ENCODE measurements at regions not wholly inside any gene's neighbourhood (a gene's known extent, or its start where the extent isn't known, plus 50 kb on each side); places are given as distances from the start of the nearest gene placed in this dataset.

DNA sequence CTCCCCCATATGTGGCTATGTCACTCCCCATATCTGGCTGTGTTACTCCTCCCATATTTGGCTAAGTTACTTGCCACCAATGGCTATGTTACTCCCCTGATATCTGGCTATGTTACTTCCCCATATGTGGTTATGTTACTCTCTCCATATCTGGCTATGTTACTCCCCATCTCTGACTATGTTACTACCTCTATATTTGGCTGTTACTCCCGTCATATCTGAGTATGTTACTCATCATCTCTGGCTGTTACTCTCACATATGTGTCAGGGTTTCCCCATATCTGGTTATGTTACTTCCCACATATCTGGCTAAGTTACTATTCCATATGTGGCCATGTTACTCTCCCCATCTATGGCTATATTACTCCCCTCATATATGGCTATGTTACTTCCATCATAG is 50.3 kb upstream of the MAP10 start:
- H3K4me3 ChIP-seq = no peak overlapping the region
- in situ Hi-C loops (cut with MboI) (no loop called here), intact Hi-C loops (cut with micrococcal nuclease) (no loop called here)
- H3K36me3 ChIP-seq (ENCODE audit: control insufficient read depth, insufficient read depth, low read length) = no peaks in the 10 kb centered on the region
- no peak overlapping the region for H3K9ac ChIP-seq (ENCODE audit: insufficient read depth in 1 of 2, low read depth in 2 of 2, low read length in 2 of 2)
- H2AFZ ChIP-seq (ENCODE audit: low read depth, low read length) = no peak overlapping the region
- no peaks in the 10 kb centered on the region for H3K4me1 ChIP-seq (replicated peaks in 1 of 2; ENCODE audit: control insufficient read depth in 2 of 2, insufficient read depth in 2 of 2, low read length in 2 of 2)
- ChIA-PET POLR2A (no interaction called here), CTCF (ENCODE audit: low intra/inter-chr PET ratio) (no interaction called here)
- WGBS (ENCODE audit: insufficient coverage, low coverage, missing lambda C conversion rate) = 0% methylated on average over 1 of the region's 1 CpG
- no peak for FAIRE-seq
- H3K9me3 ChIP-seq (replicated peaks; ENCODE audit: control insufficient read depth, insufficient read depth, low read depth, low read length) = peaks cover 9% of the 10 kb centered on the region; the same call in 1 of the 2 replicates
- H4K20me1 ChIP-seq (replicated peaks; ENCODE audit: control insufficient read depth, insufficient read depth, low read length) = no peaks in the 10 kb centered on the region
- no peak for DNase-seq (ENCODE audit: extremely low read depth in 1 of 4, low spot score in 3 of 4)
- H3K27ac ChIP-seq (ENCODE audit: extremely low read depth, low read depth, low read length) = no peak overlapping the region
- H3K27me3 ChIP-seq (ENCODE audit: control insufficient read depth in 2 of 2, insufficient read depth in 2 of 2, low read length in 2 of 2) = no peaks in the 10 kb centered on the region
- no peaks in the 10 kb centered on the region for H3K9me1 ChIP-seq (ENCODE audit: control insufficient read depth, insufficient read depth, low read length)
- no peak for ATAC-seq
- H3K4me2 ChIP-seq (ENCODE audit: insufficient read depth, low read length) = no peak overlapping the region
- H3K79me2 ChIP-seq (ENCODE audit: control insufficient read depth, insufficient read depth, low read length) = no peaks in the 10 kb centered on the region
- BruUV-seq (replicated peaks) = no TSS peak
- no peak for TF ChIP-seq PRPF4 (IDR thresholded peaks at IDR 0.05; ENCODE audit: insufficient read depth, low read depth, low read length, poor library complexity, severe bottlenecking)
- no peak for TF ChIP-seq DPF2 (IDR thresholded peaks at IDR 0.05)
- TF ChIP-seq, protein P1, sequence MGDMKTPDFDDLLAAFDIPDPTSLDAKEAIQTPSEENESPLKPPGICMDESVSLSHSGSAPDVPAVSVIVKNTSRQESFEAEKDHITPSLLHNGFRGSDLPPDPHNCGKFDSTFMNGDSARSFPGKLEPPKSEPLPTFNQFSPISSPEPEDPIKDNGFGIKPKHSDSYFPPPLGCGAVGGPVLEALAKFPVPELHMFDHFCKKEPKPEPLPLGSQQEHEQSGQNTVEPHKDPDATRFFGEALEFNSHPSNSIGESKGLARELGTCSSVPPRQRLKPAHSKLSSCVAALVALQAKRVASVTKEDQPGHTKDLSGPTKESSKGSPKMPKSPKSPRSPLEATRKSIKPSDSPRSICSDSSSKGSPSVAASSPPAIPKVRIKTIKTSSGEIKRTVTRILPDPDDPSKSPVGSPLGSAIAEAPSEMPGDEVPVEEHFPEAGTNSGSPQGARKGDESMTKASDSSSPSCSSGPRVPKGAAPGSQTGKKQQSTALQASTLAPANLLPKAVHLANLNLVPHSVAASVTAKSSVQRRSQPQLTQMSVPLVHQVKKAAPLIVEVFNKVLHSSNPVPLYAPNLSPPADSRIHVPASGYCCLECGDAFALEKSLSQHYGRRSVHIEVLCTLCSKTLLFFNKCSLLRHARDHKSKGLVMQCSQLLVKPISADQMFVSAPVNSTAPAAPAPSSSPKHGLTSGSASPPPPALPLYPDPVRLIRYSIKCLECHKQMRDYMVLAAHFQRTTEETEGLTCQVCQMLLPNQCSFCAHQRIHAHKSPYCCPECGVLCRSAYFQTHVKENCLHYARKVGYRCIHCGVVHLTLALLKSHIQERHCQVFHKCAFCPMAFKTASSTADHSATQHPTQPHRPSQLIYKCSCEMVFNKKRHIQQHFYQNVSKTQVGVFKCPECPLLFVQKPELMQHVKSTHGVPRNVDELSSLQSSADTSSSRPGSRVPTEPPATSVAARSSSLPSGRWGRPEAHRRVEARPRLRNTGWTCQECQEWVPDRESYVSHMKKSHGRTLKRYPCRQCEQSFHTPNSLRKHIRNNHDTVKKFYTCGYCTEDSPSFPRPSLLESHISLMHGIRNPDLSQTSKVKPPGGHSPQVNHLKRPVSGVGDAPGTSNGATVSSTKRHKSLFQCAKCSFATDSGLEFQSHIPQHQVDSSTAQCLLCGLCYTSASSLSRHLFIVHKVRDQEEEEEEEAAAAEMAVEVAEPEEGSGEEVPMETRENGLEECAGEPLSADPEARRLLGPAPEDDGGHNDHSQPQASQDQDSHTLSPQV (IDR thresholded peaks at IDR 0.05) = no peak
- no peak for TF ChIP-seq ILK (tag; IDR thresholded peaks at IDR 0.05; ENCODE audit: borderline replicate concordance, low read depth)
- TF ChIP-seq SMAD2 (IDR thresholded peaks at IDR 0.05; ENCODE audit: low read depth, low read length) = no peak
- no peak for TF ChIP-seq POLR3A (IDR thresholded peaks at IDR 0.05; ENCODE audit: borderline replicate concordance, extremely low read depth, insufficient read depth, insufficient read length)
- no peak for TF ChIP-seq FOXA1 (IDR thresholded peaks at IDR 0.05; ENCODE audit: borderline replicate concordance)
- TF ChIP-seq ZNF311 (CRISPR knock-in tag; IDR thresholded peaks at IDR 0.05) = no peak
- no peak for TF ChIP-seq ZNF24 (IDR thresholded peaks at IDR 0.05)
- TF ChIP-seq KDM5B (IDR thresholded peaks at IDR 0.05; ENCODE audit: insufficient replicate concordance, low read depth, low read length) = no peak
- TF ChIP-seq JUN (IDR thresholded peaks at IDR 0.05; ENCODE audit: borderline replicate concordance, low read depth, low read length) = no peak
- no peak for TF ChIP-seq JUN (CRISPR knock-in tag; IDR thresholded peaks at IDR 0.05; ENCODE audit: borderline replicate concordance)
- no peak for TF ChIP-seq PHF20 (IDR thresholded peaks at IDR 0.05; ENCODE audit: partially characterized antibody)
- no peak for TF ChIP-seq NCOA6 (IDR thresholded peaks at IDR 0.05)
- TF ChIP-seq ZNF766 (CRISPR knock-in tag; conservative IDR thresholded peaks at IDR 0.05) = no peak
- TF ChIP-seq STAG1 (CRISPR knock-in tag; IDR thresholded peaks at IDR 0.05; ENCODE audit: borderline replicate concordance) = no peak
- no peak for TF ChIP-seq HCFC1 (IDR thresholded peaks at IDR 0.05; ENCODE audit: low read depth, low read length)
- TF ChIP-seq SAP30 (IDR thresholded peaks at IDR 0.05; ENCODE audit: borderline replicate concordance, insufficient read depth, low read depth, low read length, poor library complexity, severe bottlenecking) = no peak
- TF ChIP-seq, protein P2, sequence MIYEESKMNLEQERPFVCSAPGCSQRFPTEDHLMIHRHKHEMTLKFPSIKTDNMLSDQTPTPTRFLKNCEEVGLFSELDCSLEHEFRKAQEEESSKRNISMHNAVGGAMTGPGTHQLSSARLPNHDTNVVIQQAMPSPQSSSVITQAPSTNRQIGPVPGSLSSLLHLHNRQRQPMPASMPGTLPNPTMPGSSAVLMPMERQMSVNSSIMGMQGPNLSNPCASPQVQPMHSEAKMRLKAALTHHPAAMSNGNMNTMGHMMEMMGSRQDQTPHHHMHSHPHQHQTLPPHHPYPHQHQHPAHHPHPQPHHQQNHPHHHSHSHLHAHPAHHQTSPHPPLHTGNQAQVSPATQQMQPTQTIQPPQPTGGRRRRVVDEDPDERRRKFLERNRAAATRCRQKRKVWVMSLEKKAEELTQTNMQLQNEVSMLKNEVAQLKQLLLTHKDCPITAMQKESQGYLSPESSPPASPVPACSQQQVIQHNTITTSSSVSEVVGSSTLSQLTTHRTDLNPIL (CRISPR knock-in tag; IDR thresholded peaks at IDR 0.05) = no peak
